ENCODE measurements at regions not wholly inside any gene's neighbourhood (a gene's known extent, or its start where the extent isn't known, plus 50 kb on each side); places are given as distances from the start of the nearest gene placed in this dataset.
"Not testable (repeated sequence)": the region's sequence is repeated elsewhere in the genome, so short reads cannot be mapped to it uniquely, and the experiment has no call there.

GRCh38 chr14:39615352-39615751 is 183.1 kb upstream of the FBXO33 start:
- peak; percentile 23 for DNase-seq

GRCh38 chr14:39614297-39614923 is 182.2 kb upstream of the FBXO33 start:
- no peak for DNase-seq

GRCh38 chr14:39609119-39609518 is 176.9 kb upstream of the FBXO33 start:
- no peak for DNase-seq

- DNase-seq = no peak
Measured at GRCh38 chr14:39607978-39608377, 175.7 kb upstream of the FBXO33 start.

GRCh38 chr14:39603942-39604341 is 171.7 kb upstream of the FBXO33 start:
- DNase-seq = no peak

- no peak for DNase-seq
Measured at GRCh38 chr14:39593377-39593776, 161.1 kb upstream of the FBXO33 start.

GRCh38 chr14:39592116-39592789 is 160.0 kb upstream of the FBXO33 start:
- DNase-seq = peak; percentile 30

- not testable (repeated sequence) for DNase-seq
Measured at GRCh38 chr14:39589882-39590281, 157.6 kb upstream of the FBXO33 start.

- no peak for DNase-seq
Measured at GRCh38 chr14:39582028-39582654, 149.9 kb upstream of the FBXO33 start.

- peak; percentile 22 for DNase-seq
Measured at GRCh38 chr14:39581474-39581873, 149.2 kb upstream of the FBXO33 start.

GRCh38 chr14:39580696-39581095 is 148.5 kb upstream of the FBXO33 start:
- no peak for DNase-seq

GRCh38 chr14:39576736-39577135 is 144.5 kb upstream of the FBXO33 start:
- no peak for DNase-seq

GRCh38 chr14:39576258-39576657 is 144.0 kb upstream of the FBXO33 start:
- no peak for DNase-seq

- no peak for DNase-seq
Measured at GRCh38 chr14:39568809-39569538, 136.7 kb upstream of the FBXO33 start.

GRCh38 chr14:39566795-39567194 is 134.6 kb upstream of the FBXO33 start:
- DNase-seq = no peak

- no peak for DNase-seq
Measured at GRCh38 chr14:39563361-39563760, 131.1 kb upstream of the FBXO33 start.

- no peak for DNase-seq
Measured at GRCh38 chr14:39562175-39562574, 129.9 kb upstream of the FBXO33 start.

GRCh38 chr14:39558525-39558924 is 126.3 kb upstream of the FBXO33 start:
- no peak for DNase-seq

GRCh38 chr14:39555749-39556148 is 123.5 kb upstream of the FBXO33 start:
- DNase-seq = no peak

GRCh38 chr14:39554576-39554975 is 122.3 kb upstream of the FBXO33 start:
- DNase-seq = no peak

- no peak for DNase-seq
Measured at GRCh38 chr14:39548358-39548757, 116.1 kb upstream of the FBXO33 start.

GRCh38 chr14:39547845-39548244 is 115.6 kb upstream of the FBXO33 start:
- DNase-seq = no peak

- no peak for DNase-seq
Measured at GRCh38 chr14:39505812-39506211, 73.6 kb upstream of the FBXO33 start.

GRCh38 chr14:39500253-39500652 is 68.0 kb upstream of the FBXO33 start:
- DNase-seq = no peak
